Brain microvascular endothelial cell (primary cell): ENCODE measurements at regions not wholly inside any gene's neighbourhood (a gene's known extent, or its start where the extent isn't known, plus 50 kb on each side); places are given as distances from the start of the nearest gene placed in this dataset.

Experiments
- DNase-seq: peaks from one replicate; pipeline ENCODE4 v3.0.0-alpha.2; 2020
- H3K27ac ChIP-seq: fragments of 250-450 bp; sonication (Bioruptor Pico); 2 replicates; pipeline ENCODE4 v1.5.1; 2020; ENCODE audit warnings: mild to moderate bottlenecking, moderate library complexity
- H3K27me3 ChIP-seq: fragments of 250-450 bp; sonication (Bioruptor Pico); replicated peaks from 2 replicates; pipeline ENCODE4 v1.5.1; 2020; ENCODE audit warnings: mild to moderate bottlenecking
- H3K36me3 ChIP-seq: fragments of 250-450 bp; sonication (Bioruptor Pico); replicated peaks from 2 replicates; pipeline ENCODE4 v1.5.1; 2020; ENCODE audit warnings: mild to moderate bottlenecking
- H3K4me3 ChIP-seq: 2 replicates; pipeline ENCODE4 v1.5.1; 2011; ENCODE audit warnings: low read depth, mild to moderate bottlenecking, control low read depth, low read length, moderate library complexity
- CTCF ChIP-seq: IDR thresholded peaks from 2 replicates; pipeline ENCODE4 v1.5.1; 2011; ENCODE audit warnings: low read depth, mild to moderate bottlenecking, moderate library complexity, low read length, control low read depth, inconsistent platforms; ENCODE audit errors: missing control alignments
- in situ Hi-C: cut with HindIII; loops from 2 replicates; pipeline ENCODE4 v1.10.0; 2017; ENCODE audit warnings: low sequenced_read_pairs, low pct_ligation_motif_present

GRCh38 chr6:104572901-104573300 is 286.8 kb downstream of the HACE1 start:
- Histone ChIP-seq H3K4me3 (no peak overlapping the region), H3K27me3 (no peaks in the 10 kb centered on the region), H3K36me3 (no peaks in the 10 kb centered on the region), H3K27ac (no peak overlapping the region)
- in situ Hi-C loops, result no loop called here
- no peak for TF ChIP-seq CTCF
- no peak for DNase-seq

GRCh38 chr6:104566411-104566810 is 293.3 kb downstream of the HACE1 start:
- peak; percentile 52 for DNase-seq
- in situ Hi-C loops, result no loop called here
- Histone ChIP-seq H3K27ac (no peak overlapping the region), H3K4me3 (no peak overlapping the region), H3K36me3 (no peaks in the 10 kb centered on the region), H3K27me3 (no peaks in the 10 kb centered on the region)
- no peak for TF ChIP-seq CTCF

GRCh38 chr6:104563306-104563705 is 296.4 kb downstream of the HACE1 start:
- Histone ChIP-seq H3K27ac (no peak overlapping the region), H3K27me3 (no peaks in the 10 kb centered on the region), H3K36me3 (no peaks in the 10 kb centered on the region), H3K4me3 (no peak overlapping the region)
- no peak for TF ChIP-seq CTCF
- DNase-seq, result no peak
- in situ Hi-C loops, result no loop called here

GRCh38 chr6:104559435-104560202 is 300.1 kb downstream of the HACE1 start:
- in situ Hi-C loops, result no loop called here
- Histone ChIP-seq H3K27ac (no peak overlapping the region), H3K36me3 (no peaks in the 10 kb centered on the region), H3K27me3 (no peaks in the 10 kb centered on the region), H3K4me3 (no peak overlapping the region)
- TF ChIP-seq CTCF, result no peak
- no peak for DNase-seq

GRCh38 chr6:104558746-104559145 is 301.0 kb downstream of the HACE1 start:
- Histone ChIP-seq H3K36me3 (no peaks in the 10 kb centered on the region), H3K27ac (no peak overlapping the region), H3K27me3 (no peaks in the 10 kb centered on the region), H3K4me3 (no peak overlapping the region)
- in situ Hi-C loops, result no loop called here
- no peak for TF ChIP-seq CTCF
- DNase-seq, result no peak

- Histone ChIP-seq H3K27me3 (no peaks in the 10 kb centered on the region), H3K4me3 (no peak overlapping the region), H3K27ac (no peak overlapping the region), H3K36me3 (no peaks in the 10 kb centered on the region)
- no peak for TF ChIP-seq CTCF
- in situ Hi-C loops, result no loop called here
- no peak for DNase-seq
Observed at GRCh38 chr6:104548297-104548696, 311.4 kb downstream of the HACE1 start.
